DND-41 (cell line): ENCODE measurements at regions not wholly inside any gene's neighbourhood (a gene's known extent, or its start where the extent isn't known, plus 50 kb on each side); places are given as distances from the start of the nearest gene placed in this dataset.

Source experiments
- ATAC-seq: fragments of 200-7000 bp; cut with Tn5 transposase; 3 replicates; pipeline ENCODE4 v1.9.1; 2021; ENCODE audit warnings: low read depth; ENCODE audit not compliant: insufficient read depth
- DNase-seq: peaks from one replicate; pipeline ENCODE4 v3.0.0-alpha.2; 2020
- H2AFZ ChIP-seq: 2 replicates; pipeline ENCODE4 v1.6.0; 2012; ENCODE audit warnings: low read depth, low read length
- H3K27ac ChIP-seq: 2 replicates; pipeline ENCODE4 v1.5.1; 2012; ENCODE audit warnings: low read length, inconsistent platforms
- H3K27me3 ChIP-seq: fragments of 200-600 bp; sonication (generic); 2 replicates; pipeline ENCODE4 v1.6.0; 2012; ENCODE audit warnings: low read length, mild to moderate bottlenecking, inconsistent platforms; ENCODE audit not compliant: insufficient read depth, poor library complexity
- H3K36me3 ChIP-seq: 2 replicates; pipeline ENCODE4 v1.5.1; 2012; ENCODE audit warnings: low read length, inconsistent platforms; ENCODE audit not compliant: insufficient read depth
- H3K4me1 ChIP-seq: 2 replicates; pipeline ENCODE4 v1.5.1; 2012; ENCODE audit warnings: mild to moderate bottlenecking, low read length; ENCODE audit not compliant: insufficient read depth
- H3K4me2 ChIP-seq: 2 replicates; pipeline ENCODE4 v1.6.0; 2012; ENCODE audit warnings: mild to moderate bottlenecking, moderate library complexity, low read length, inconsistent platforms; ENCODE audit not compliant: insufficient read depth
- H3K4me3 ChIP-seq, 2 experiments: fragments of 200-600 bp in 1 of 2; shearing (Covaris generic) in 1 of 2; 2 replicates each; pipeline ENCODE4 v1.5.1; 2012 to 2016; ENCODE audit warnings: inconsistent platforms in 2 of 2, low read length in 2 of 2, mild to moderate bottlenecking in 2 of 2, low read depth in 1 of 2, moderate library complexity in 1 of 2
- H3K79me2 ChIP-seq: 2 replicates; pipeline ENCODE4 v1.6.0; 2012; ENCODE audit warnings: low read length, inconsistent platforms; ENCODE audit not compliant: insufficient read depth
- H3K9ac ChIP-seq: 2 replicates; pipeline ENCODE4 v1.6.0; 2012; ENCODE audit warnings: low read depth, mild to moderate bottlenecking, inconsistent platforms, low read length, moderate library complexity
- H3K9me3 ChIP-seq: 2 replicates; pipeline ENCODE4 v1.5.1; 2012; ENCODE audit warnings: low read length, moderate library complexity, mild to moderate bottlenecking, inconsistent platforms; ENCODE audit not compliant: insufficient read depth, severe bottlenecking
- H4K20me1 ChIP-seq: 2 replicates; pipeline ENCODE4 v1.6.0; 2012; ENCODE audit warnings: low read length; ENCODE audit not compliant: insufficient read depth
- EZH2 ChIP-seq: IDR thresholded peaks from 3 replicates; pipeline ENCODE4 v1.6.1; 2012; ENCODE audit warnings: borderline replicate concordance, low read depth, mild to moderate bottlenecking, moderate library complexity, low read length, inconsistent platforms; ENCODE audit not compliant: severe bottlenecking
- TF ChIP-seq, protein P1 (sequence below): IDR thresholded peaks from 2 replicates; pipeline ENCODE4 v1.5.1; 2012; ENCODE audit warnings: borderline replicate concordance, low read length, moderate library complexity, mild to moderate bottlenecking; ENCODE audit not compliant: poor library complexity, severe bottlenecking; ENCODE audit errors: extremely low read depth

GRCh38 chr2:133641942-133642725 lies 73.9 kb upstream of the NCKAP5 start:
- TF ChIP-seq EZH2: no peak
- TF ChIP-seq, protein P1, sequence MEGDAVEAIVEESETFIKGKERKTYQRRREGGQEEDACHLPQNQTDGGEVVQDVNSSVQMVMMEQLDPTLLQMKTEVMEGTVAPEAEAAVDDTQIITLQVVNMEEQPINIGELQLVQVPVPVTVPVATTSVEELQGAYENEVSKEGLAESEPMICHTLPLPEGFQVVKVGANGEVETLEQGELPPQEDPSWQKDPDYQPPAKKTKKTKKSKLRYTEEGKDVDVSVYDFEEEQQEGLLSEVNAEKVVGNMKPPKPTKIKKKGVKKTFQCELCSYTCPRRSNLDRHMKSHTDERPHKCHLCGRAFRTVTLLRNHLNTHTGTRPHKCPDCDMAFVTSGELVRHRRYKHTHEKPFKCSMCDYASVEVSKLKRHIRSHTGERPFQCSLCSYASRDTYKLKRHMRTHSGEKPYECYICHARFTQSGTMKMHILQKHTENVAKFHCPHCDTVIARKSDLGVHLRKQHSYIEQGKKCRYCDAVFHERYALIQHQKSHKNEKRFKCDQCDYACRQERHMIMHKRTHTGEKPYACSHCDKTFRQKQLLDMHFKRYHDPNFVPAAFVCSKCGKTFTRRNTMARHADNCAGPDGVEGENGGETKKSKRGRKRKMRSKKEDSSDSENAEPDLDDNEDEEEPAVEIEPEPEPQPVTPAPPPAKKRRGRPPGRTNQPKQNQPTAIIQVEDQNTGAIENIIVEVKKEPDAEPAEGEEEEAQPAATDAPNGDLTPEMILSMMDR: no peak

GRCh38 chr2:133642791-133643191 lies 74.5 kb upstream of the NCKAP5 start:
- TF ChIP-seq EZH2: no peak
- TF ChIP-seq, protein P1: no peak
- H3K9ac ChIP-seq: no peak overlapping the region
- no peak for DNase-seq
- no peaks in the 10 kb centered on the region for H3K9me3 ChIP-seq
- no peak overlapping the region for H3K27ac ChIP-seq
- no peak overlapping the region for H3K4me3 ChIP-seq
- no peak overlapping the region for H2AFZ ChIP-seq
- no peaks in the 10 kb centered on the region for H3K79me2 ChIP-seq
- H3K27me3 ChIP-seq: peaks cover 3% of the 10 kb centered on the region
- no peaks in the 10 kb centered on the region for H3K36me3 ChIP-seq
- no peak overlapping the region for H3K4me2 ChIP-seq
- ATAC-seq: no peak
- no peaks in the 10 kb centered on the region for H3K4me1 ChIP-seq
- no peaks in the 10 kb centered on the region for H4K20me1 ChIP-seq

More at GRCh38 chr2:133641942-133642725, 73.9 kb upstream of the NCKAP5 start:
- H3K4me1 ChIP-seq: no peaks in the 10 kb centered on the region
- ATAC-seq (no peak), DNase-seq (no peak)
- H3K79me2 ChIP-seq: no peaks in the 10 kb centered on the region
- no peak overlapping the region for H3K4me3 ChIP-seq
- H3K27me3 ChIP-seq: peaks cover 3% of the 10 kb centered on the region
- H3K9me3 ChIP-seq: no peaks in the 10 kb centered on the region
- no peak overlapping the region for H3K27ac ChIP-seq
- H3K36me3 ChIP-seq: no peaks in the 10 kb centered on the region
- H3K4me2 ChIP-seq: no peak overlapping the region
- H3K9ac ChIP-seq: no peak overlapping the region
- H2AFZ ChIP-seq: no peak overlapping the region
- no peaks in the 10 kb centered on the region for H4K20me1 ChIP-seq

GRCh38 chr2:133643863-133644262 lies 75.6 kb upstream of the NCKAP5 start:
- no peak overlapping the region for H3K4me2 ChIP-seq
- no peaks in the 10 kb centered on the region for H3K9me3 ChIP-seq
- peaks cover 3% of the 10 kb centered on the region for H3K27me3 ChIP-seq
- no peak for ATAC-seq
- H3K4me1 ChIP-seq: no peaks in the 10 kb centered on the region
- no peak overlapping the region for H2AFZ ChIP-seq
- H3K9ac ChIP-seq: no peak overlapping the region
- no peak overlapping the region for H3K27ac ChIP-seq
- H3K79me2 ChIP-seq: no peaks in the 10 kb centered on the region
- H3K4me3 ChIP-seq: no peak overlapping the region
- TF ChIP-seq, protein P1: no peak
- no peaks in the 10 kb centered on the region for H3K36me3 ChIP-seq
- no peak for DNase-seq
- no peaks in the 10 kb centered on the region for H4K20me1 ChIP-seq
